ENCODE measurements at regions not wholly inside any gene's neighbourhood (a gene's known extent, or its start where the extent isn't known, plus 50 kb on each side); places are given as distances from the start of the nearest gene placed in this dataset.

DNA sequence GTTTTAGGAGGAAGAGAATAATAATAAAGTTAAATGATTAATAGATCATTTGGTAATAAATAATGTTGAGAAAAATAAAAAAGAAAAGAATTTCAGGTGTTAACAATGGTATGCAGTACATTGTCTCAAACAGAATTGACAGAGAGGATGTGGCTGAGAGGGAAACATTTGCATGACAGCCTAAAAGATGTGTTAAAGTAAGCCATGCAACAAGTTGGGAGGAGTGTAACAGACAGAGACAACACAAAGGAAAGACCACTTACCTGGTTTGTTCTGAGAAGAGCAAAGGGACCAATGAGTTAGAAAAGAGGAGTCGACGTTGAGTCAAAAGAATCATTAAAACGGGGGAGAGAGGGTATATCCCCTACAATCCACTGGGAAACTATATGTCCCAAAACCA lies 814.0 kb downstream of the KCNT2 start:
- dilution Hi-C loops (cut with MboI; ENCODE audit: extremely low pct_ligation_motif_present, low sequenced_read_pairs) (no loop called here), intact Hi-C loops (cut with micrococcal nuclease) (no loop called here)
- no TSS peak for BruUV-seq (replicated peaks)
- POLR2A ChIA-PET: no interaction called here
- DNase-seq (ENCODE audit: low read depth, low spot score) (no peak), FAIRE-seq (no peak)
- Histone ChIP-seq H2AFZ (ENCODE audit: low read depth, low read length) (no peak overlapping the region), H3K9me1 (replicated peaks; ENCODE audit: control insufficient read depth, extremely low read depth, insufficient read depth, low read length) (no peaks in the 10 kb centered on the region), H3K36me3 (ENCODE audit: control insufficient read depth in 2 of 2, extremely low read depth in 1 of 2, insufficient read depth in 2 of 2, low read length in 2 of 2) (no peaks in the 10 kb centered on the region), H4K20me1 (replicated peaks; ENCODE audit: control insufficient read depth, extremely low read depth, insufficient read depth, low read length) (no peaks in the 10 kb centered on the region), H3K9me3 (replicated peaks; ENCODE audit: control insufficient read depth, insufficient read depth, low read length) (peaks cover 2% of the 10 kb centered on the region), H3K27me3 (ENCODE audit: control insufficient read depth in 2 of 2, insufficient read depth in 2 of 2, low read length in 2 of 2) (no peaks in the 10 kb centered on the region), H3K4me1 (ENCODE audit: control insufficient read depth, extremely low read depth, insufficient read depth, low read length) (no peaks in the 10 kb centered on the region), H3K79me2 (ENCODE audit: control insufficient read depth, insufficient read depth, low read length) (no peaks in the 10 kb centered on the region), H3K27ac (ENCODE audit: insufficient read depth, low read depth, low read length) (no peak overlapping the region), H3K4me2 (ENCODE audit: insufficient read depth, low read length) (no peak overlapping the region), H3K4me3 (replicated peaks in 1 of 3; ENCODE audit: insufficient read depth in 1 of 3, low read depth in 1 of 3, low read length in 3 of 3) (no peak overlapping the region), H3K9ac (replicated peaks; ENCODE audit: extremely low read depth, insufficient read depth, low read length) (no peak overlapping the region)
- CTCF ChIA-PET: no interaction called here
- no peak for TF ChIP-seq MYC (IDR thresholded peaks at IDR 0.05; ENCODE audit: low read depth, low read length)
- no peak for TF ChIP-seq JUN (IDR thresholded peaks at IDR 0.05; ENCODE audit: borderline replicate concordance, insufficient read depth, insufficient read length, low read depth)
- TF ChIP-seq POLR2A (IDR thresholded peaks at IDR 0.05; ENCODE audit: low read depth, low read length): no peak
- no peak for TF ChIP-seq FOS (IDR thresholded peaks at IDR 0.05; ENCODE audit: borderline replicate concordance, insufficient read depth, low read length)
- TF ChIP-seq MAX (IDR thresholded peaks at IDR 0.05; ENCODE audit: insufficient read depth, insufficient read length): no peak
- no peak for TF ChIP-seq POLR2AphosphoS5 (IDR thresholded peaks at IDR 0.05; ENCODE audit: insufficient read depth, low read depth, low read length)
- TF ChIP-seq GATA2 (IDR thresholded peaks at IDR 0.05; ENCODE audit: insufficient read depth, insufficient read length, low read depth, low read length): no peak
- no peak for TF ChIP-seq EZH2 (IDR thresholded peaks at IDR 0.05; ENCODE audit: borderline replicate concordance, low read depth, low read length, severe bottlenecking)
- TF ChIP-seq CTCF (IDR thresholded peaks at IDR 0.05; ENCODE audit: extremely low read depth in 1 of 2, insufficient read depth in 1 of 2, low read depth in 1 of 2, low read length in 2 of 2): no peak
